ENCODE measurements at regions not wholly inside any gene's neighbourhood (a gene's known extent, or its start where the extent isn't known, plus 50 kb on each side); places are given as distances from the start of the nearest gene placed in this dataset.

DNA sequence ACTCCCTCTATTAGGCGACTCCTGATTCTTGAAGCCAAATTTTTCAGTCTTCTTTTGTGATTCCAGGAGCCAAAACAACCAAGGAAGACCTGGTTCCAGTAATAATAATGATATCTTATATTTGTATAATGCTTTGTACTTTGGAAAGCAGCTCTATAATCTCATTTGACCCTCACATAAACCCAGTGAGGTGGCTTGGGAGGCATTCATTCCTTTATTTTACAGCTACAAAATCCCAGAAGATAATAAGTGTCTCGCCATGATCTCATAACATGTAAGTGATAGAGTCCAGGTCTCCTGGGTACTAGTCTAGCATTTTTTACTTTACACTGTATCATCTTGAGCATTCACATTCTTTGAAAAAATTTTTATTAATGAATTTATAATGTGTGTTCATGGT, 143.1 kb downstream of the ACTBL2 start:
- TF ChIP-seq, protein P1, sequence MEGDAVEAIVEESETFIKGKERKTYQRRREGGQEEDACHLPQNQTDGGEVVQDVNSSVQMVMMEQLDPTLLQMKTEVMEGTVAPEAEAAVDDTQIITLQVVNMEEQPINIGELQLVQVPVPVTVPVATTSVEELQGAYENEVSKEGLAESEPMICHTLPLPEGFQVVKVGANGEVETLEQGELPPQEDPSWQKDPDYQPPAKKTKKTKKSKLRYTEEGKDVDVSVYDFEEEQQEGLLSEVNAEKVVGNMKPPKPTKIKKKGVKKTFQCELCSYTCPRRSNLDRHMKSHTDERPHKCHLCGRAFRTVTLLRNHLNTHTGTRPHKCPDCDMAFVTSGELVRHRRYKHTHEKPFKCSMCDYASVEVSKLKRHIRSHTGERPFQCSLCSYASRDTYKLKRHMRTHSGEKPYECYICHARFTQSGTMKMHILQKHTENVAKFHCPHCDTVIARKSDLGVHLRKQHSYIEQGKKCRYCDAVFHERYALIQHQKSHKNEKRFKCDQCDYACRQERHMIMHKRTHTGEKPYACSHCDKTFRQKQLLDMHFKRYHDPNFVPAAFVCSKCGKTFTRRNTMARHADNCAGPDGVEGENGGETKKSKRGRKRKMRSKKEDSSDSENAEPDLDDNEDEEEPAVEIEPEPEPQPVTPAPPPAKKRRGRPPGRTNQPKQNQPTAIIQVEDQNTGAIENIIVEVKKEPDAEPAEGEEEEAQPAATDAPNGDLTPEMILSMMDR (IDR thresholded peaks at IDR 0.05 in 4 of 5, conservative IDR thresholded peaks at IDR 0.05 in 1 of 5): no peak
- no peak for TF ChIP-seq POLR2A (IDR thresholded peaks at IDR 0.05)

Measured in gastrocnemius medialis (tissue), 4 donors.